DMS53 treated with DMSO at 0.1 percent for 48 hours (cell line): ENCODE measurements at regions not wholly inside any gene's neighbourhood (a gene's known extent, or its start where the extent isn't known, plus 50 kb on each side); places are given as distances from the start of the nearest gene placed in this dataset.

Source experiments
- DNase-seq: peaks from one replicate; lab custom pipeline; 2025; ENCODE audit not compliant: unreplicated experiment; lab: John Stamatoyannopoulos, UW

GRCh38 chr17:55635253-55635914 is 87.3 kb downstream of the TMEM100 start:
- no peak for DNase-seq

DNA sequence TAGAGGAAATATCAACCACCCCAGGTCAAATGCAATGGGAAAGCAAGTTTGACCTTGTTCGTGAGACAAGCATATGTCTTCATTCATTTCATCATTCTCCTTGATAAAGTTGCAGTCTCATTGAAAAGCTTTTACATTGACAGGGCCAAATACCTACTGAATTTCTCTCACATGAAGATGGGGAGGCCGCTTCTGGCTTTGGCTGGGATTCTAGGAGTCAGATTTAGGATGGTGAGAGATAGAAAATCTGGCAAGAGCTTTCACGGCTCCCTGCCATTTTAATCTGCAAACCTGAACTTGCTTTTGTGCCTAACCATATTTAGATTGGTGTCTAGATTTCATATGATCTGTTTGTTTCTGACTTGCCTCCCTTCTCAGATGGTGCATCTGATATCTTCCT is 88.0 kb downstream of the TMEM100 start:
- DNase-seq = no peak

DNA sequence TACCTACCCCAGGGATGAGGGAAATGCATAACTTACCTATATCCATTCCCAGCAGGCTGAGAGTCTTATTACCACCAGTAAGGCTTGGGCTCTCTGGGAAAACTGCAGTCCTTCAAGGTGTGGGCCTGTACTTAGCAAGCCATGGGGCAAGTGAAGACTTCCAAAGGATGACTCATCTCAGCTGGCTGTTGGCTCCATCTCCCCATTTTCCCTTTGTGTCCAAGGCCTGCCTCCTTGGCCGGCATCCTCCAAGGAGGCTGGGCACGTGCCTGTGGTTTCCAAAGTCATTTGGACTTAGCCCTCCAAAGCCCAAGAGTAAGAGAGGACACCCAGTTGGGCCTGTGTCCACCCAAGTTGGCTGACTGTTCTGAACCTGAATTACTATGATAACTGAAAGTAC is 89.8 kb downstream of the TMEM100 start:
- no peak for DNase-seq

DNA sequence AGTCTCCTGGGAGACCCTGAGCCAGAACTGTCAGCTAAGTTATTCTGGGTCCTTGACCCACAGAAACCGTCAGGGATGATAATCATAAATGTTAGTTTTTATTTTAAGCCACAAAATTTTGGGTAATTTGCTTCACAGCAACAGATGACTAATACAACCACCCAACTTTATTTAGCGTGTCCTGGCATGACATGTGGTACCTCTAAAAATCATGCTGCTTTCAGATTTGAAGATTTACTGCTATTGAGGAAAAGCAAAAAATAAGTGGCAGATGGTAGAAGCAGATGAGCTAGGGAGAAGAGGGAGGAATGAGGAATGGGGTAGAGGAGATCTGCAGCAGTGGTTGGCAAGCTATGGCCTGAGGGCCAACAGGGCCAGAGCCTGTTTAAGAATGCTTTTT is 90.4 kb downstream of the TMEM100 start:
- no peak for DNase-seq

GRCh38 chr17:55629995-55630394 is 92.7 kb downstream of the TMEM100 start:
- no peak for DNase-seq

- DNase-seq = no peak
These were observed 97.1 kb downstream of the TMEM100 start for GRCh38 chr17:55625521-55625920.

DNA sequence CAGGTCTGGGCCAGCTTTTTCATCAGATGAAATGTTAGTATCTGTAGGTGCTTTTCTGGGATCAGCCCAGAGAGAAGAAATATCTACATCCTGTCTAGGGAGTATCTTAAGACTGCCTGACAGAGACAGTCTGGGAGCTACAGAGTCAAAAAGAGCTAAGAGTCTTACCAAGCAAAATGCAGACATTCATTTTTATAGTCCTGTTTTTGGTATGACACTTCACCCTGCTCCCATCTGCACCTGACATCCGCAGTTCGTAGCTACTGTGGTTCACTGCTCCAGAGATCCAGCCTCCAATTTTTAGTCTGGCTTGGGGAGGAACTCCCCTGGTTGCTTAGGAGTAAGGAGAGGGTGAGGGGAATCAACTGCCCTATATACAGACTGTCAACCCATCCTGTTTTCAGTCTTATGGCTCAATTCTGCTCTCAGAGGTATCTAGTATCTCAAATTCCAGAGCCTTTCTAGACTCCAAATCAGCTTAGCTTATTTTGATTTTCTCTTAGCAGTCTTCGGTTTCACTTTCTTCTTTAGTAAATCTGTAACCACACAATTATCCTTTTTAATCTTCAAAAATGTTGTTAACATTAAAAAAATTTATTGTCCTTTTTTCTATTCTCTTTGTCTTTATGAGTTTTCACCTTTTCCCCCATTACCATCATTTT is 97.8 kb downstream of the TMEM100 start:
- no peak for DNase-seq

- no peak for DNase-seq
These were observed 100.1 kb downstream of the TMEM100 start for GRCh38 chr17:55622547-55622946.

DNA sequence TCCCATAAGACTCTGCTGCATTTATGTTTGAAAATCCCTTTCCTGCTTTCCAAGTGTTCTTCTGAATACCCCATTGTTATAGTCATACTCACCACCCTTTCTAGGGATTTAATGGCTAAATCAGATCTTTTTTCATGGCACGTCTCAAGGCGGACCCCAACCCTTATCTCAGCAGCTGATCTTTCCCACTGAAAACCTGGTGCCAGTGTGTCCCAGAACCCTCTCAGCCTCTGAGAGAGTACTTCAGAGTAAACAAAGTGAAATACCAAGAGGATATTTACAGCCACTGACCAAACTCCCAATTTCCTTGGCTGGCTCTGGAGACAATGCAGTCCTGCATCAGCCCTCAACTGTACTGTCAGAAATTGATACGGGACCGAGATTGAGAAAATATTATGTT is 101.7 kb downstream of the TMEM100 start:
- no peak for DNase-seq

DNA sequence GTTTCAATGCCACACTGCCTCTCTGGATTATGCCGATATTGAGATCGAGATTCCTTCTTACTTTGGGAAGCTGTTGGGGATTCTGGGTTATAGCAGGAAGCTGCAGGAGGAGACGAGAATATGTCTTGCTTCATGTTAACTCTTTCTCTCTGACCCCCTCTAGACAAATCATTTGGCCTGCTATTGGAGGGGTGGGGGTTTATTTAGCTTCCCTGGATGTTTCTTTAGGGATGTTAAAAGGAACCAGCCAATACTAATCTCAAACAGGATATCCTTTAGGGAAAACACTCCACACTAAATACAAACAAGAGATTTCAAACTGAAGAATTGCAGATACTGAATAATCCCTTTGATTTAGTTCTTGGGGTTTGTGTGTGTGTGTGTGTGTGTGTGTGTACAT is 102.6 kb downstream of the TMEM100 start:
- no peak for DNase-seq

GRCh38 chr17:55617441-55617840 is 105.2 kb downstream of the TMEM100 start:
- no peak for DNase-seq

DNA sequence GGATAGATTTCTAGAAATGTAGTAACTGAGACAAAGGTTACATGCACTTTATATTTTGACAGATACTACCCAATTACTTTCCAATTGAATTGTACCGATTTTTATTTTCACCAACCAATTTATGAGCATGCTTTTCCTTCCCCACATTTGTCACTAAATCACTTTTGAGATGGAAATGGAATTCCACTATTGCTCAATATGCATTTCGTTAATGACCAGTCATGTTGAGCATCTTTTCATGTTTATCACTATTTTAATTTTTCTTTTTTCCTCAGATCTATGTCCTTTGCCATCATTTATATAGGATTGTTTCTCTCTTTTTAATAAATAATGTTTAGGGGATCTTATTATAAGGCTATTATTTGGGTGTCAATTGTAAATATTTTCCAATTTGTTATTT is 102.8 kb upstream of the SMIM36 start:
- no peak for DNase-seq

DNA sequence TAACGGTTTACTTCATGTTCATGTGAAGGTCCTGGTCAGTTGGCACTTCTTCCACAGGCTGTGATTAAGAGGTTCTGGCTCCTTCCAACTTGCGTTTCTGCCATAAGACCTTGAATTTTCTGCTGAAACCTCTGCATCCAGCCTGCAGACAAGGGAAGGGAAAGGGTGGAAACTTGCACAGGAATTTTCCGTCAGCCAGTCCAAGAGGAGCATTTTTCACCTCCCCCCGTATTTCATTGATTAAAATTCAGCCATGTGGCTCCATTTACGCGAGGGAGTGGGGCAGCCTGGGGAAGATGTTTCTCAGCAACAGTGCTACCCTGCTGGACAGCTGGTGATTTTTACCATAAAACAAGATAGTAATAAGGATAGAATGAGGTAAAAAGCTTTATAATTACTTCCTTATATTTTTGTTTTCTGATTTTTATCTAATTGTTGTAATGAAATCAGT is 101.5 kb upstream of the SMIM36 start:
- DNase-seq = no peak

GRCh38 chr17:55607731-55608341 is 96.6 kb upstream of the SMIM36 start:
- peak; percentile 51 for DNase-seq

DNA sequence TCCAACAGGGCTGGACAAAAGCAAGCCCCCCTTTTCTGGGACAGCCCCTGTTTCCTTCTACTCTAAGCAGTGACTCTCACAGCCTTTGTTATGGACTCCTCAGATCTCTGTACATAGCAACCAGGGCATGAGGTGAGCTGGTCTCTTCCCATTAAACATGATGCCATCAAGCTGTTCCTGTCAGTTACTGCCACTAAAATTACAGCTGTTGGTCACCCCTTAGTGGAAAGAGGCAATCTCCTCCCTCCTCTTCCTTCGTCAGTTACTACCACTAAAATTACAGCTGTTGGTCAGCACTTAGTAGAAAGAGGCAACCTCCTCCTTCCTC is 95.2 kb upstream of the SMIM36 start:
- no peak for DNase-seq

DNA sequence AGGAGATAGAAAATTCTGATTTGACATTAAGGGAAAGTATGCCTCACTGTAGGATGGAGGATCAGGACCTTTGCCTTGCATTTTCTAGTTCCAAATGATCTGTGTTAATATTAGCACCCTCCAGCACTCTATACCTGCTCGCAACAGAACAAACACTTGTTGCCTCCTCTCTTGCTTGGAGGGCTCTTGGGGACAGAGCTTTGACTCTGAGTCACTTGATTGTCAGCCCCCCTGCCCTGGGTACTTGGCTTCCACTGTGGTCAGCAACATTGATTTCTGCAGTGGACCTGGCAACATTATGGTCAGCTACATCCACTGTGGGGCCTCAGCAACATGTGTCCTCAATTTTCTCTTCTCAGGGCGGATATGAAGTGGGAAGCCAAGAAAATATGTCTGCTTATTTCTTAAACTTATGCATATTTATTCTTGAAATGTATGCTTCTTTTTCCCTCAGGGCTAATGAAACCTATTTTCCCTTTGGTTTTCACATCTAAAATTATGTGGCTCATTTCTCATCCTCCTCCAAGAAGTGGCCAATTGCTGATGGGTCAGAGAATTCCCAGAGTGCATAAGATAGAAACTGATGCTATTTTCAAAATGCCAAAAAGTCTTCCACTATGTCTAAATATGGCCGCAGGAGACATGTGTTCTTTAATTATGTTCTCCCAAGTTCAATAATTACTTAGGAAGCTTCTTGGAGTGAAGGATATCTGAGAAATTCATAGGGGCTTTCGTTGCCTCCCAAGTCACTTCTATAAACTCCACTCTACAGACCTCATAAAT is 94.6 kb upstream of the SMIM36 start:
- no peak for DNase-seq

DNA sequence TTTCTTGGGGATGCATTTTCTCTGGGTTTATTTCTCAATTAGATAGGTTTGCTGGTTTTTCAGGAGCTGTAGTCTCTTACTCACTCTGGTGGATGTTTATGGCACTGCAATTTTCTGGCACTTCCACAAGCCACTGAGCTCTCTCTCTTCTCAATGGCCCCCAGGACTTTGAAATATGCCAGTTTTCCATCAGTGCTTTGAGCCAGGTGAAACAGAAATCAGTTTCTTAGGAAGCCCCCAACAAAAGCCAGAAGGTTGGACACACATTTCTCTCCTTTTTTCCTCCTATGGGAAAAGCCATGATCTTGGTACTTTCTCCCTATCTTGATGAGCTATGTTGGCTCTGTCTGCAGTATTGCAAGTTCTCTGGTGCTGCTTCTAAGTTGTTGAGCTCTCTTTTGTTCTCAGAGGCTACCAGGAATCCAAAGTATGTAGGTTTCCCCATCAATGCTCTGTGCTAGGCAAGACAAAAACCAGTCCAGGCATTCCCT is 90.7 kb upstream of the SMIM36 start:
- DNase-seq = peak; percentile 27

- DNase-seq = no peak
These were observed 87.2 kb upstream of the SMIM36 start for GRCh38 chr17:55598495-55598894.

DNA sequence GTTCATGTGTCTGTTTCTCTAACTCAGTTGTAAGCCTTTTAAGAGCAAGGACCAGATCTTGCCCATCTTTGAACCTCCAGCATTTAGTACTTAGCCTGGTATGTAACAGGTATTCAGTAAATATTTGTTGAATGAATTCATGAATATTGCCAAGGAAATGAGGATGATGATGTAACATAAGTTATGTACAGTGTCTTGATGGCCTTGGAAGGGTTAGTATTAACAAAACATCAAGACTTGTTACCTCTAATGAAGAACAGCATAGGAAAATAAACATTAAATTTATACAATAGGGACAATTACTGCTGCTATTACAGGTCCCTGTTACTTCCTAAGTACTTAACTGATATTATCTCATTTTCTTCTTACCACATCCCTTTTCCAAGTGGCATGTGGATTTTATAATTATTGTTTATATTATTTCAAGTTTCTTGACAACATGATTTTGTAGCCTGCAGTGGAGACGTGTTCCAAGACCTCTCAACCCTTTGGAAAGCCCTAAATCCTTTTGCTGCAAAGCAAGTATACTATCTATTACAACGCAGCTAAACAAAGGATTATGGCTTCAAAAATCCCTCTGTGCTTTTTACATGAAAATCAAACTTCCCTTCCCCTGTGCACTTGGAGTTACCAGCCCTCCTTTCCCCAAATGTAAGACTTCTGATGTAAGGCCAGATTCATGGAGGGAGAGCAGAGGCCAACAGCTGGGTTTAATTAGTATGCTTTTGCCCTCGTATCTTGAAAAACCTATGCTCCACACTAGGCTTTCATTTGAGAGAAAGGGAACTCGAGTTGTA is 77.4 kb upstream of the SMIM36 start:
- DNase-seq = no peak

DNA sequence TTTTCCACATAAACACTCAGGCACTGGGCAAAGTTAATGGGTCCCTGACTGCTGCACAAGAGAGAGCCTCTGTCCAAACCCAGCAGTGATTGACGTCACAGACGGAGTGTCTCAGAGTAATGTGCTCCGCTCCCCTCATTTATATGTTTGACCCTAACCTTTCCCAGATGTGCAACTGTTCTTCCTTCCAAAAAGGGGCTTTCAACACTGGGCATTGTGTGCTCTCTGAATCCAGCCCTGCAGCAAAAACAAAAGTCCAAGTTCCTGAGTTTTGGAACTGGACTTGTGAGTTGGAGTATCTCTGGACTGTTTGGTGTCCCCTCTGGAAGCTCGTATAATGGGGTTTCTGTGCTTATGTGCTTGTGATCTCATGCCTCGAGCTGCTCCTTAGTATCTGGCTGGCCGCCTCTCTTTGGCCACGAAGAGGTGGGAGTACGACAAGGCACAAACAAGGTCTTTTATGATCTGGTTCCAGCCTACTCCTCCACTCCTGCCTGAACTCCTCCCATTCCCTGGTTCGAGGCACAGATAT is 76.4 kb upstream of the SMIM36 start:
- no peak for DNase-seq

DNA sequence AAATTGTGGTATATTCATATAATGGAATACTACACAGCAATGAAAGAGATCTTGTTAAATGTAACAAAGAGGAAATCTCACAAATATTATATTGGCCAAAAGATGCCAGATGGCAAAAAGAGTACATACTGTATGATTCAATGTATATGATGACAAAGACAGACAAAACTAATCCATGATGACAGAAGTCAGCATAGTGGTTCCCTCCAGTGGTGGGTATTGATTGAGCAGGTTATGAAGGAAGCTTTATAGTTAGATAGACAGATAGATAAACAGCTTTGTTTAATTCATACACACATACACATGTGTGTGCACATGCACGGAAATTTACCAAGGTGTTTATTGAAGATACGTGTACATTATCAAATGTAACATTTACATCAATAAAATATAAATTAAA is 74.4 kb upstream of the SMIM36 start:
- no peak for DNase-seq
